LNCaP clone FGC (cell line): ENCODE measurements at regions not wholly inside any gene's neighbourhood (a gene's known extent, or its start where the extent isn't known, plus 50 kb on each side); places are given as distances from the start of the nearest gene placed in this dataset.

Source experiments
- DNase-seq: peaks from one replicate; pipeline ENCODE4 v3.0.0-alpha.2; 2011; ENCODE audit warnings: low read depth
- H3K4me3 ChIP-seq: 2 replicates; pipeline ENCODE4 v1.5.1; 2011; ENCODE audit warnings: mild to moderate bottlenecking, low read depth, low read length, control low read depth
- CTCF ChIP-seq: IDR thresholded peaks from 2 replicates; pipeline ENCODE4 v1.5.1; 2012; ENCODE audit warnings: mild to moderate bottlenecking; ENCODE audit not compliant: control insufficient read depth, insufficient read depth; ENCODE audit errors: extremely low read depth

- no peak overlapping the region for H3K4me3 ChIP-seq
- no peak for DNase-seq
- TF ChIP-seq CTCF = no peak
These were observed 167.5 kb upstream of the PMEPA1 start for GRCh38 chr20:57877131-57877824.

- no peak for TF ChIP-seq CTCF
- DNase-seq = no peak
- no peak overlapping the region for H3K4me3 ChIP-seq
These were observed 166.3 kb upstream of the PMEPA1 start for GRCh38 chr20:57876163-57876562.

GRCh38 chr20:57874141-57874540 lies 164.3 kb upstream of the PMEPA1 start:
- no peak for TF ChIP-seq CTCF
- no peak overlapping the region for H3K4me3 ChIP-seq
- no peak for DNase-seq

GRCh38 chr20:57872816-57873409 lies 163.1 kb upstream of the PMEPA1 start:
- no peak for TF ChIP-seq CTCF
- H3K4me3 ChIP-seq = no peak overlapping the region
- no peak for DNase-seq

- no peak for DNase-seq
- no peak overlapping the region for H3K4me3 ChIP-seq
- no peak for TF ChIP-seq CTCF
These were observed 161.4 kb upstream of the PMEPA1 start for GRCh38 chr20:57871237-57871632.

GRCh38 chr20:57870597-57871236 lies 160.9 kb upstream of the PMEPA1 start:
- TF ChIP-seq CTCF = no peak
- DNase-seq = no peak
- no peak overlapping the region for H3K4me3 ChIP-seq
